ELF-1 (cell line): ENCODE measurements at regions not wholly inside any gene's neighbourhood (a gene's known extent, or its start where the extent isn't known, plus 50 kb on each side); places are given as distances from the start of the nearest gene placed in this dataset.

ENCODE experiments used
- DNase-seq: peaks from one replicate; pipeline ENCODE4 v3.0.0-alpha.2; 2016; ENCODE audit warnings: low read depth, low spot score

- DNase-seq, result no peak
These were observed 60.3 kb upstream of the PDE10A start for GRCh38 chr6:165723326-165723725.

DNA sequence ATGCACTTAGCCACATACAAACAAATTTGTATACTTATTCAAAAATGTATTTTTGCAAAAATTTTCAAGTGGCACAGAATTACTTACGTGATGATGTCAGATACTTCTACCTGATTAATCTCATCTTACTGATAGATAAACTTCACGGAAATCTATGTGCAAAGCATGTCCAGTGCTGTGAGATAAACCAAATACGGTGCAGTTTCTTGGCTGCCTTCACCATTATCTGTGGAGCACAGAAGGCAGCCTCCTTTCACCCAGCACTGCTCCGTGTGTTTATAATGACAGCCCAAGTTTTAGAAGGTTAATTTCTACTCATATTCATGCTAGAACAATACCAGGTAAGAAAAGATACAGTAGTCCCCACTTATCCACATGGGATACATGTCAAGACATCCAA, 59.0 kb upstream of the PDE10A start:
- DNase-seq, result no peak

DNA sequence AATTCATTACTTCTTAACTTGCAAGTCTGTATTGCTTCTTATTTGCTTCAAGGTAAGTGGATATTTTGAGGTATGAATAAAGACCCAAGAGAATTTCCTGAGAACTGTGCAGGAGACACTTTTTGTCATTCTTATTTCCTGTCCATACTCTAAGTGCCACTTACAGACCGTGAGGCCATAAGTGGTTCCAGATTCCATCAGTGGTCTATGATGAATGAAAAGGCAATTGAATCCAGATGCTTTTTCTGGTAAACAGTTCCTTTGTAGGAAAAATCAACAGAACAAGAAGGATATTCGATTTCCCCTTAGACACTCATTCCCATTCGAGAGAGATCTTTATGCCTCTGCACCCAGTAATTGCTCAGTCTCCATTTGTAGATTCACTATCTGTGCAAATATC, 58.3 kb upstream of the PDE10A start:
- DNase-seq, result no peak

- DNase-seq, result no peak
These were observed 55.5 kb upstream of the PDE10A start for GRCh38 chr6:165718491-165718891.

- no peak for DNase-seq
These were observed 54.9 kb upstream of the PDE10A start for GRCh38 chr6:165717732-165718465.

DNA sequence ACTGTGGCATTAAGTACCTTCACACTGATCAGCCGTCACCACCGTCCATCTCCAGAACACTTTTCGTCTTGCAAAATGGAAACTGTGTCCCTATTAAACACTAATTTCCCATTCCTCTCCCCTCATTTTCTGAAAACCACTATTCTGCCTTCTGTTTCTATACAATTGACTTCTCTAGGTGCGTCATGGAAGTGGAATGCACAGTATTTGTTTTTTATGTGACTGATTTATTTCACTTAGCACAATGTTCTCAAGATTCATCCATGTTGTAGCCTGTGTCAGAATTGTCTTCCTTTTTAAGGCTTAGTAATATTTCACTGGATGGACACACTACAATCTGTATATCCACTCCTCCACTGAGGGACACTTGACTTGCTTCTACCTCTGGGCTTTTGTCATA, 53.8 kb upstream of the PDE10A start:
- DNase-seq, result no peak

GRCh38 chr6:165715428-165715827, 52.4 kb upstream of the PDE10A start:
- DNase-seq, result no peak

- no peak for DNase-seq
These were observed 51.9 kb upstream of the PDE10A start for GRCh38 chr6:165714907-165715306.

- no peak for DNase-seq
These were observed 50.9 kb upstream of the PDE10A start for GRCh38 chr6:165713845-165714466.
